Right lobe of liver (tissue), 4 donors: ENCODE measurements at regions not wholly inside any gene's neighbourhood (a gene's known extent, or its start where the extent isn't known, plus 50 kb on each side); places are given as distances from the start of the nearest gene placed in this dataset.

Experiments
- CTCF ChIP-seq, 4 donors: fragments of 200-600 bp in 3 of 4; fragments of 450-650 bp in 1 of 4; IDR thresholded peaks; one replicate each; pipeline versions ENCODE4 v1.5.1 to v1.8.0; 2016 to 2022; ENCODE audit warnings: antibody characterized with exemption in 4 of 4, mild to moderate bottlenecking in 2 of 4
- POLR2A ChIP-seq: fragments of 450-650 bp; IDR thresholded peaks from one replicate; pipeline ENCODE4 v1.6.1; 2017; ENCODE audit warnings: antibody characterized with exemption, mild to moderate bottlenecking
- donor health status: DM: no; HTN: no; CAD: no.
- donor health status: DM: no; HTN: no; CAD: no.
- donor health status: DM: no; HTN: yes; CAD: no.

GRCh38 chr1:229889031-229889517 lies 178.0 kb upstream of the GALNT2 start:
- TF ChIP-seq CTCF (IDR thresholded peaks at IDR 0.05) (no peak), POLR2A (no peak)
